Effector CD4-positive, alpha-beta T cell (primary cell): ENCODE measurements at regions not wholly inside any gene's neighbourhood (a gene's known extent, or its start where the extent isn't known, plus 50 kb on each side); places are given as distances from the start of the nearest gene placed in this dataset.

ENCODE experiments used
- DNase-seq: peaks from one replicate; pipeline ENCODE4 v3.0.0-alpha.2; 2020

DNA sequence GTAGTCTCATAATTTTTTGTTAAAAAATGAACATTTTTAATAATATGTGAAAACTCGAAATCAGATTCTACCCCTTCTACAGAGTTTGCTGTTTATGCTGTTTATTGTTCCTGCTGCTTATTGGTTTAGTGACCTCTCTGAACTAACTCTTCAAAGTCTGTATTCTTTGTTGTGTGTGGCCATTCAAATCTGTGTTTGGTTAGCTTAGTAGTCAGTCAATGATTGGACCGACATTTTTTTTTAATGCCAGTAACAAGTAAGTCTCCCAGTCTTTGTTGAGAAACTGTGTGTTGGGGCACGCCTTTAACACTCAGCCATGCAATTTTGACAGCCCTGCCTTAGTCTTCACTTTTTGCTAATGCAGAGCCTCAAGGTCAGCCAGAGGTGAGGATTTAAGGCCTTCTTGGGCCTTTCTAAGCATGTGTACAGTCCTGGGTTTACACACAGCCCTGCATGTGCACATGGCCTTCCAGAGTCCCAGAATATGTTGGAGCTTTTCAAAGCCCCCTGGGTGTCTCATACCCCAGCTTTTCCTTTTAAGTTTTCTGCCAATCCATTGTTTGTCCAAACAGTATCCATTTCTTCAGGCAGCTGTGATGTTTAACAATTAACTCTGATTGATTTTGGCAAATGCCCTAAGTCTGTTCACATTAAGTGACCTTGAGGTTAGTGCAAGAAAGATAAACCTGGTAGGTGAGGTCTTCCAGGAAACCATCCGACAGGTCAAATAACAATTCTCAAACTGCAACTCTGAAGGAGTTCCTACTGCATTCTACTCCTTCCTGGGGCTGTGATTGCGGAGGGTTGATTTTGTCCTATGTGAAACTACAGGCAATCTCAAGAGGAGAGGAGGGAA lies 389.3 kb downstream of the PMP22 start:
- DNase-seq: no peak

DNA sequence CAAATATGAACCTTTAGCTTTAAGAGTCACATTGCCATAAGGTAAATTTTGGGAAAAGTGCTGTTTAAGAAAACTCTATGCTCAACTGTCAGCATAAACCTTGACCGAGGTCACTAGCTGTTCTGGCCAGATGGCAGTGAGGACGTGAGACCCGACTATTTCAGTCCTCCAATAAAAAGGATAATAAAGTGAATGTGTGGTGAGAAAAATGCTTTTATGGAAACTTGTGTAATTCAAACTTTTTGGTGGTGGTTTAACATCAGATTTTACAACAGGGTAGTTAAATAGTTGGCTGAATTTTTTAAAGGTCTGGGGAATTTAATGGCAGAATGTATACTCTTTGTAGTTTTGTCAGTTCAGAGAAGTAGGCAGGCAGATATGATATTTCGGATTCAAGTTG lies 391.1 kb downstream of the PMP22 start:
- DNase-seq: no peak

DNA sequence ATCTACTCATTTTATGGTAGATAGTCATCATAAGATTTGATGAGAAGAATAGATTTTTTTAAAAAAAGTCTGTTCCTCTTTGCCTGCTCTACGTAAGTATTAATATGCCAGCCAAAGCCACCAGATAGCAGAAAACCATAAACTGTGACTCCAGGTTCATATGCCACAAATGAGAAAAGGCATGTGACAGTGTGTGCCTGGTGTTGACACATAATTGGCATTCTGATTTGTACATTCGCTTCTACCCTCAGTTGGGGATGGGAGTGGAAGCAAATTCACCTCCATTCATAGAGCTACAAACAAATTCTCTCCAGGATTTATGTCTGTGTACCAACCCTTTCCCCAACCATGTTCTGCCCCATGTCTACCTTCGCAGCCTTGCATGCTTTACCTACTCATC lies 391.6 kb downstream of the PMP22 start:
- no peak for DNase-seq

DNA sequence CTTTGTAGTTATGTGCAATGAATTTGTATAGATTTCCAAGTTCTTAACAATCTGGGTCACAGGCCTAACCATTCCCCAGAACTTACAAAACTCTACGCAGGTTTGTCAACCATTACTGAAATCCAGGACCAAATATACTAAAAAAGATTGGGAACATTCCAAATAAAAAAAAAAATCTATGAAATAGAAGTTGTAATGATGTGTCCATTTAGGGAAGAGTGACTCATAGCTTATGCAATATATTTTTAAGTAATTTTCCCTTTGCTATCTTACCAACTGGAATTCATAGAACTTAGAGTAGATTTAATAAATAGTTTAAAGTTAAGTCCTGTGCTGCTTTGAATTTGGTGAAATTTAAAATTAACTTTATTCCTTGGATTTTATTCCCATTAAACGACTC lies 393.2 kb downstream of the PMP22 start:
- no peak for DNase-seq

DNA sequence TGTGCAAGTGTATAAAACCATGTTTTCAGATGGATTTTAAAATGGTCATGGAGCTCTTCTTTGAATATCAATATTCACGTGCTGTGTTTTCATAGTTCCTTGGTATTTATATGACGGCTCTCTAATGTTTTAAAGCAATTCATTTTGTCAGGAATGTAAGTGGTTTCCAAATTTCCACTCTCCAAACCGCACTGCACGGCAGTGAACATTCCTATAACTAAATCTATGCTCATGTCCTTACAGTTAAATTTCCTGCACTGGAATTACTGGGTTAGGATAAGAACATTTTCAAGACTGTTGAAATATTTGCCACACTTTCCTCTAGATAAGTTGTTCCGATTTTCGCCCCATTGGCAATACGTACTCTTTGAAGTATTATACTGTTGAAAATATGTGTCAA lies 398.9 kb downstream of the PMP22 start:
- no peak for DNase-seq

DNA sequence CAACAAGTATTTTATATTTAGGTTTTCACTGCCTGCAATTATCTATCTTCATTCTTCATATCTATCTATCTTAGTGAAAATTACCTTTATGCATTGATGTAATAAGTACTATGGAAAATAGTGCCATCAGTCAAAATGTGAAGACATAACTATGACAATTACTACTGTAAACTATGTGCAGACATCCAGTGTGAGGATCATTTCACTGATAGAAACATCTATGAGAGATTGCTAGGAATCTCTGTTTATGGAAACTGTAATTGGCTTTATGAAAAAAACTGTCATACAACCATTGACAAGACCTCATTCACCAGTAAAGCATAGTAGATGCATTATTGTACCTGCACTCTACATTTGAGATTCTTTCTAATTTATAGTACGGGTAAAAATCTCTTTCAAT lies 401.0 kb downstream of the PMP22 start:
- no peak for DNase-seq

DNA sequence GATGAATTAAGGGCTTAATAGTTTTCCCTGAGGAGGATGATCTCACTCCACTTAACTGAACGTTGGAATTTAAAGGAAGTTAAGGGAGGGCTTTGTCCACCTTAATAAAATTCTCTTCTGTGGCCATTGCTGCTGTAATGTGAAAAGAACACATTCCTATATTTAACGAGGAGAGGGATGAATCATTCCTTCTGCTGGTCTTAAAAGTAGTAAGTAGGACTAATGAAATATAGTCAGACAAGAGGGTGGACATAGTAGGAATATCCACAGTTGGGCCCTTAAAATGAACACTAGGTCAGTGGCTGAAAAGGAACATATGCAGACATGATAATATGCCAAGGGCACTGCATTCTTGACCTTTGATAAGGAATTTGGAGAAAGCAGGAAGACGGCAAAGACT lies 405.6 kb downstream of the PMP22 start:
- DNase-seq: no peak

DNA sequence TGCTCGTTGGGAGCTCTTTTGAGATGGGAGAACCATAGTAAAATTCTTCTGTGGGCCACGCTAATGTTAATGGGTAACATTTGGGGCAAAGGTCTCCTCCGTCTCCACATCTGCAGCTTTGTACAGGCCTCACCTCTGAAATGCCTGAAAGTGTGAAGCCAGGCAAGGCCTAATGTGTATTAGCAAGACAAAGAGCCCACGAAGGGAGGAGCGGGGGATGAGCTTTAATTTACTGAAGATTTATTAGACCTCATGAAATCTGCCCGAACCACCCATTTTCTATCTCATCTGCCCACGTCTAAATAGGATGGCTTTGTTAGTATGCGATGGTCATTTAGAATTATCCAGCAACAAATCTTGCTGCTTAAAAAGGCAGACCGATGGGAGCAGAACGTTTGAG lies 408.9 kb downstream of the PMP22 start:
- DNase-seq: no peak

DNA sequence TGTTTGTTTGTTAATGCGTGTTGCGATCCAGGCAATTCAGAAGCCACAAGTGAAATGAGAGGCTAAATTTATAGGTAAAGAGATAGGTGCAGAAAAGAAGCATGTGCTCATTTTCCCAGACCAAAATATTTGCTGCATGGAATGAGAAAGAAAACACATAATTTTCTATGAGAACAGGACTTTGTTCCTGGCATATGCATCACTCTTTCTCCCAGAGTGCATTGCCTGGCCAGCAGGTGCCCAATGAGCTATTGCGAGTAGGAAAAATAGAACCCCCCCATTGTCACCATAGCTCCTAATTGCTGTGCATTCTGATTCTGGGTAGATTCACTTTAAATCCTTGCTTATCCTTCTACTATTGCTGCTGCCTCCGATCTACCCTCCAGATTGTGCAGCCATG lies 410.4 kb downstream of the PMP22 start:
- no peak for DNase-seq

DNA sequence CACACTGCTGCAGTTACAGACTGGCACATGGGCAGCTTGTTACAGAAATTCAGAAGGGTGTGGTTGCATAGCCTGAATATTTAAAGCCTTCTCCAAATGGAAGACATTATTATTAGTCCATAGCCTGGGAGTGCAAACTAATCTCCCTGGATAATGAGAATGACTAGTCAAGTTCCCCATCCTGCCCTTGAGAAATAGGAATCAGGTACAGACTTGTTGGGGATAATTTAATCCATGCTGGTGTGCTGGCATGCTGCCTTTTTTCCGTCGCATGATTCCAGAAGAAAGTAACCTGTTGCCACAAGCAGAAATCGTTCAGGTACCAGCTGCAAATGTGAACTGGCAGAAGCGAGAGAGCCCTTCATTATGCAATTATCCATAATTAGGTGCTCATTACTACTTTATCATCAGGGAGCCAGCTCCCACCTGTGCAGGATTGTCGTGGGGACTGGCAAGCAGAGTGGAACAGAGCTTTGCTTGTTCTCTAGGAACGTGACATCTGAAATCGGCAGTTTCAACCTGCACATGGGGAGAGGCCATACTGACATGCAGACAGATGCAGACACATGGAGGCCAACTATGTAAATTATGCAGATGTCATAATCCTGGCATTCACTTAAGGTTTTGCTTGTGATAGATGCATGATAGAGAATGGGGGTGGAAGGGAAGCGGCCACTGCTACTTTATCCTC lies 419.4 kb downstream of the PMP22 start:
- no peak for DNase-seq

DNA sequence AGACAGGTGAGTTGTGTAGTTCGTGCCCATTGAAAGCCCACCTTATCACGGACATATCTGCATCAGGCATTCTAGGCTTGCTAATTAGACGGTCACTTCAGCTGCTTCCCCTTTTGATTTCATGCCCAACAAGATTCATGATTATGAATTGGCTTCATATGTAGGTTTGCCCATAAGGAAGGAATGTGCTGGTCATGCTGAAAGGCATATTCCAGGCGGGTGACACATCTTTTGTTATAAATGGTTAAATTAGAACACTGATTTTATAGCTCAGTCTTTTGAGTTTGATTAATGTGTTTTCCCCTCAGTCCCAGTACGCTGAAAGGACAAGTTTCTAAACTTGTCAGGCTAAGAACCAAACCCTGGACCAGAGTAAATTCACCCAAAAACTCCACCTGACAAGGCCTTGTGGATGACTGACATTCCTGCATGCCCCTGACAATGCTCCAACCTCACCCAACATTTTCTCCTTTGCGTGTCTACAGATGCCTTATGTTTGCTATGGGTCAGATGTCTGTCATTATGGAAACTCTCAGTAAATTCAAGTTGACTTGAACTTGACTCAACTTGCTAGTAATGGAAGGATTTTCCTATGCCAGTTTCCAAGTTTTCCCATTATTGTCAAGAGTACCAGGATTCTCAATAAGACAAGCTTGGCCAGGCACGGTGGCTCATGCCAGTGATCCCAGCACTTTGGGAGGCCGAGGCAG lies 421.9 kb downstream of the PMP22 start:
- DNase-seq: no peak

DNA sequence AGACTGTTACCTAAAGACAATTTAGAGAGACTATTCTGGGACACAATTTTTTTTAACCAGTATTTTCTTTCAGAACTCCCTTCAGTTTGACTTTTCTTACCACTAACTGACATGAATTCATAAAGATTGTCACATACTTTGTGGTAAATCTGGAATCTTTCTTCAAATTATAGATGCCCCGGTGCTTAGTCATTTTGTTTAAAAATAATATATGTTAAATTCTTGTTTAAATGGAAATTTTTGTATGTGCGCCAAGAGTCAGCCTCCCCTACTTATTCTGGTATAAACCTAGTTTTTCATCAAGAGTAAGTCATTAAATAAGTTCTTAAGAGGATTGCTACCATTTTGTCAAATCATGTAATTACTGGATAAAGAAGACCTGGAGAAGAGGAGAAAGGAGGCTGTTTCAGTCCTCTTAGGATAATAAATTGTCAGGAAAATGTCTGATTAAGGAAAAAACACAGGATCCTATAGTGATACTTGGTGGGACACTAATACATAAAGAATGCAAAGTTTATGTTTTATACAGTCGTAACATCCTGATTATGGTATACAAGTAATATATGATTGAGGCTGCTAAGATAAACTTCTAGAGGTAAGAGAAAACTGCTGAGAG lies 424.4 kb downstream of the PMP22 start:
- DNase-seq: no peak

DNA sequence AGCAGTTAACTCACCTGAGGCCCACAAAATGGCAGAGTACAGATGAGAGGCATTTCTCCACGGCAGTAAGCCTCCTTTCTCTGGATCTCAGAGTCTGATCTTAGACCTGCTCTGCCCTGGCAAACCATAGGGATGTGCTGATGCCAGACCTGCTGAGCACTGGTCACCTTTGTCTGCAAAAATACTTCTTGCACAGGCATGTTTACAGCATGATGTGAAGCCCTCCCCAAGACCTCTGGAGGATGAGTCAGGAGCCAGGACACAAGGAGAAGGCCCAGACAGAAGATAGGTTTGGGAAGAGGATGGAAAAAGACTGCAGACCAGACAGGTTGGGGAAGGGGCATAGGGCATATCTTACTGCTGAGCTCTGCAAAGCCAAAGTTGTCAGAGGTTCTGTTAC lies 426.6 kb downstream of the PMP22 start:
- DNase-seq: no peak

DNA sequence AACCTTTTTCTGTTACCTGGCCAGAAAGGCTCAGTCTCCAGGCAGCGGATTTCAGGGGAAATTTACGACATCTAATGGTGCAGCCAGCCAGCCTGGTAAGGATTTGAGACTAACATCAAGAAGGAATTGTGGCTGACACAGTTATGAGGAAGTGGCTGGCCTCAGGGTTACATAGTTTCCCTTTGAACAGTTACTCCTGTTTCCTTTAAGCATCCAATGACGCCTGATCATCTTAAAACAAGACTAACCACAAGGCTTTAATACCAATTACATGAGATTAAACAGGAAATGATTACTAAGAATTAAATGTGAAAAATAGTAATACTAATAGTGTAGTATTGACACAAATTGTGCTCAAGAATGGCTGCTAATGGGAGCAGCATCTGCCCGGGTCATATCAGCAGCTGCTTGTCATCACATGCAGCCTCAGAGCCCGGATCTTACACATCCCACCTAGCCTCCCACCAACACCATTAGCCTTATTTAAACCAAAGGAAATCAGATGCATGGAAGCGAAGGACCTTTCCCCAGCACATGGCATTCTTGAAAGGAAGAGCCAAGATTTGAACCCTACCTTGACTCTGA lies 431.8 kb downstream of the PMP22 start:
- no peak for DNase-seq

DNA sequence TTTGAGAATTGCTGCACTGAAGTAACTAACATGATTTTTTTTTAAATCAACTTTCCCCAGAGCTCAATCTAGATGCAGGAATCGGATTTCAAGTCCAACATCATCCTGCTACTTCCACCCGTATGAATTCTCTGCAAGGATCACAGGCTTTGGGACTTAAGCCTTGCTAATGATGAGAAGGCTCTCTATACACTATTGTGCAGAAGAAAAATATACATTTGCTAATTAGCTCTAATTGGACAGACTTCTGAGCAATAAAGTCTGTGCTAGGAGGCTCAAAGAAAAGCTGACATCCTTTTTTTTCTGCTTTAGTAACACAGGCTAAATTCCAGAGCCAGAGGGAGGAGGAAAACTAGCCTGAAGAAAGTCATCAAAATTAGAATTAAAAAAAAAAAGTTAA lies 433.6 kb downstream of the PMP22 start:
- no peak for DNase-seq

DNA sequence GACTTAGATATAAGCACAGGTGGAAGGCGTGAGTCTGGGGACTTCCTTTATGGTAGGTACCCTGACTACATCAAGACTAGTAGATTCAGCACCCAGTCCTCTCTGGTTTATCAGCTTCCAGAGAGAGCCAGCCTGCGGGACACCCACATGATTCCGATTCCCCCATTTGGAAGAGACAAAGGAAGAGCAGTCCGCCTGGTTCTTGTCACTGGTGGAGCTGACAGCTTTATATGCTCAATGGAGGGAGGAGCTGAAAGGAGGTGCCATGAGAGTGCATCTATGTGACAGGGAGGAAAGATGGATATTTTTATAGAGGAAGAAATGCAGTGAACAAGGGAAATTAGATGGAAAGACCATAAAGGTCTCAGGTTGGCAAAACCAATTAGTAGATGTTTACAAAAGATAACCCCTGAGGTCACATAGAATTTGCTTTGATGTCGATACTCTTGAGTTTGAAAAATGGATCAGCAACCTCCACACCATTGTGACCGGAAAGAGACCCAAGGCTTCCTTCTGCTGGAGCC lies 437.7 kb downstream of the PMP22 start:
- DNase-seq: no peak

DNA sequence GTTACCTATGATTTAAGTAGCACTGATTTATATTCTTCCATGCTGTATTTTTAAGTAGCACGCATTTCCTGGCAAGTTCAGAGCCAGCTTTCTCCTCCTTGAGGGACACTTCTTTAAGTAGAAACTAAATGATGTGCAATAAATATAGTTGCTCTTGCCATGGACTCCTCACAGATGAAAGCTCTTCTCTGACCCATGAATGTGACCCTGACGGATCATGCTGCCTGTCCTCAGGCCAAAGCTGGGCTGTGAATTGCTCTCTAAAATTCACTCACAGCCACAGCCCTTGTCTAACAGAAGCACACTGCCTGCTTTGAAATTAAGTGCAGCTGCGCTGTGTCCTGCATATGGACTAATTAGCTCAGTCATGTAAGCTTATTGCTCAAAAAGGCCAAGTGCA lies 438.8 kb downstream of the PMP22 start:
- no peak for DNase-seq

DNA sequence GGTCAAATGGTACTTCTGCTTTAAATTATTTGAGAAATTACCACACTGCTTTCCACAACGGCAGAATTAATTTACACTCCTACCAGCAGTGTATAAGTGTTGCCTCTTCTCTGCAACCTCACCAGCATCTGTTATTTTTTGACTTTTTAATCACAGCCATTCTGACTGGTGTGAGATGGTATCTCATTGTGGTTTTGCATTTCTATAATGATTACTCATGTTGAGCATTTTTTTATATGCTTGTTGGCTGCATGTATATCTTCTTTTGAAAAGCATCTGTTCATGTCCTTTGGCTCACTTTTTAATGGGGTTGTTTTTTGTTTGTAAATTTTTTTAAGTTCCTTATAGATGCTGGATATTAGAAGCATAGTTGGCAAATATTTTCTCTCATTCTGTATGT lies 446.7 kb downstream of the PMP22 start:
- no peak for DNase-seq

DNA sequence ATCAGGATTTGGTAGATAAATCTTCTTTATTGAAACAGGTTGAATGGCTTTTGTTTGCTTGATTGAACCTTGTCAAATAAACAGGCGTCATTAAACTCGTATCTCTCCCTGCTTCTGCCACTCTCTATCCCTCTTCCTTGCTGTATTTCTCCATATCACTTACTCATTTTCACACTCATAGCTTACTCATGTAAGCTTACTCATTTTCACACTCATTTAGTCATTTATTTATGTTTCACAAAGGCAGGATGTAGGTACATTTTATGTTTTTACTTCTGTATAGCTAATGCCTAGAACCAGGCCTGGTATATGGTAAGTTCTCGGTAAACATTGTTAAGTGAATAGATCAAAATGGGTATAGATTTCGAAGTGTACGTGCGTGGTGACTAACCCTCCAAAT lies 450.0 kb downstream of the PMP22 start:
- no peak for DNase-seq

DNA sequence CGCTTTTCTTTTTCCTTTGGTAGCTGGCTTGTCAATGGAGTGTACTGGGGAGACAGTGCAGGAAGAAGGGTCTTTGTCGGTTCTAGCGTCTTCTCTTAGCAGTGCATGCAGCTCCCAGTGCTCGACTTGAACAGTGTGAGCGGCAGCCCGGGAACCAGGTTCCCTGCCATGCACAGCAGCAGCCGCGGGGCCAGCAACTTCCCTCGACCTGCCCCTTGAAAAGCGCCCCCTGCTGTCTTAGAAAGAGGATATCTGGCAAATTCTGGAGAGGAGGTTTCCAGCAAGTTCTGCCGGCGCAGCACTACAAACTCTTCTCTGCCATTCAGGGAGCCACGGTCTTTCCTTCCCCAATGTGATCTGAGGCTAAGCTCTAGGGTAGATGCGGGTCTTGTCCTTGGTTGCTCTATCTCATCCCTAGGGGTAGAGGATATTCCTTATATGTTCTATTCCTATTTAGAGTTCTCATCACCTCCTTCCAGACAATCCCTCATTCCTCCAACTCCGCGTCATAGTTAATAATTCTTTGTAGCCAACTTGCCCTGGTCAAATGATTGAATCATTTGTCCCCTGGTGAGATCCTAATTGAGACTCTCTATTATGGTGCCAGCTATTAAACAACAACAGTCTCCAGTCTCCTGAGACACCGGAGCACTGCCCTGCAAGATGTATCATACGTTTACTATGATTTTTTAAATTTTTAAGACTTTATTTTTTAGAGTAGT lies 451.3 kb downstream of the PMP22 start:
- DNase-seq: no peak

DNA sequence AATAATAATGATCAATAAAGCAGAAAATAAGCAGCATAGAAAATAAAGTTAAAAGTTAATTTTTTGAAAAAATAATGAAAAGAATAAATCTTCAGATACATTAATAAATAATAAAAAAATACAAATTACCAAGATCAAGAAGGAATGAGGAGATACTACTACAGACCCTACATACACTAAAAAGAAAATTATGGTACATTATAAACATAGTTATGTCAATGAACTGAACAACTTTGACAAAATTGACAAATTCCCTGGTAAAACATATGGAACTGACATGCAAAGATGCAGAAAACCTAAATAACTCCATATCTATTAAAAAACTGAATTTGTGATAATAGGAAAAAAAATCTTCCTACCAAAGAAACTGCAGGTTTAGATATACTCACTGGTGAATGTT lies 456.7 kb downstream of the PMP22 start:
- no peak for DNase-seq

DNA sequence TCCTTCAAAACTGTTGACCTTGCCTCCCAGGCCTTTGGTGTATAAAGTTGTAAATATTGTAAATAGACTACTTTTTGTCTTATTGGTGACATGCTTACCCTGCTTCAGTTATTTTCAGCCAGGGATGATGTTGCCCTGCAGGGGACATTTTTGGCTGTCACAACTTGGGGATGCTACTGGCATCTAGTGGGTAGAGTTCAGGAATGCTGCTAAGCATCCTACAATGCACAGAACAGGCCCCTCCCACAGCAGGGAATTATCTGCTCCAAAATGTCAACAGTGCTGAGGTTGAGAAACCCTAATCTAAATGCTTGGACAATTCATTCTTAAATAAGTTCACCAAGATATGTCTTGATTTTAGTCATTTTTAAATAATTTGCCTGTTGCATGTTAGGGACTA lies 459.8 kb downstream of the PMP22 start:
- no peak for DNase-seq
